IMR-90 (cell line): ENCODE measurements at regions not wholly inside any gene's neighbourhood (a gene's known extent, or its start where the extent isn't known, plus 50 kb on each side); places are given as distances from the start of the nearest gene placed in this dataset.

Experiments
- ATAC-seq: fragments of 200-7000 bp; cut with Tn5 transposase; 2 replicates; pipeline ENCODE4 v1.9.1; 2020; ENCODE audit warnings: low read depth, mild to moderate bottlenecking, moderate library complexity
- BruUV-seq: library from RNA; stranded (reverse); fragments of 400-500 nt; replicated peaks from 2 replicates; lab custom pipeline; 2021; lab: Mats Ljungman, UMichigan
- CTCF ChIA-PET: fragments of 300-600 bp; formaldehyde crosslinking; extraction: SDS; loops from one replicate; lab custom pipeline; 2021; ENCODE audit warnings: antibody characterized with exemption; lab: Yijun Ruan, JAX
- POLR2A ChIA-PET: fragments of 300-600 bp; sonication (Branson Sonifier 250); formaldehyde crosslinking; loops from one replicate; lab custom pipeline; 2022; ENCODE audit warnings: antibody characterized with exemption; ENCODE audit not compliant: unreplicated experiment; lab: Charles Lee
- DNase-seq: peaks from one replicate; pipeline ENCODE4 v3.0.0; 2013
- H2AFZ ChIP-seq: replicated peaks from 2 replicates; pipeline ENCODE3; 2013; ENCODE audit warnings: low read length, mild to moderate bottlenecking; ENCODE audit not compliant: poor library complexity
- H2AK5ac ChIP-seq: 2 replicates; pipeline ENCODE4 v1.6.1; 2013; ENCODE audit warnings: low read depth, low read length, inconsistent platforms
- H2AK9ac ChIP-seq: replicated peaks from 2 replicates; pipeline ENCODE3; 2013; ENCODE audit warnings: mild to moderate bottlenecking, low read depth, low read length, moderate library complexity; ENCODE audit not compliant: poor library complexity
- H2BK120ac ChIP-seq: 2 replicates; pipeline ENCODE4 v1.6.1; 2013; ENCODE audit warnings: low read depth, low read length, inconsistent platforms
- H2BK15ac ChIP-seq: 3 replicates; pipeline ENCODE4 v1.6.1; 2013; ENCODE audit warnings: low read depth, low read length, inconsistent platforms
- H2BK20ac ChIP-seq: 2 replicates; pipeline ENCODE4 v1.6.1; 2013; ENCODE audit warnings: low read depth, mild to moderate bottlenecking, inconsistent platforms, low read length, moderate library complexity
- H2BK5ac ChIP-seq: 2 replicates; pipeline ENCODE4 v1.6.1; 2013; ENCODE audit warnings: mild to moderate bottlenecking, low read depth, low read length, inconsistent platforms; ENCODE audit not compliant: poor library complexity, severe bottlenecking
- H3K14ac ChIP-seq: replicated peaks from 2 replicates; pipeline ENCODE4 v1.6.1; 2013; ENCODE audit warnings: low read depth, low read length, inconsistent platforms
- H3K18ac ChIP-seq: 2 replicates; pipeline ENCODE4 v1.6.1; 2013; ENCODE audit warnings: low read depth, low read length, control low read depth
- H3K23ac ChIP-seq: 2 replicates; pipeline ENCODE4 v1.6.1; 2013; ENCODE audit warnings: low read depth, low read length, inconsistent platforms
- H3K27ac ChIP-seq: 2 replicates; pipeline ENCODE4 v1.5.1; 2013; ENCODE audit warnings: mild to moderate bottlenecking, control low read depth, low read length; ENCODE audit not compliant: insufficient read depth
- H3K27me3 ChIP-seq: 2 replicates; pipeline ENCODE4 v1.6.1; 2013; ENCODE audit warnings: low read length; ENCODE audit not compliant: control insufficient read depth, insufficient read depth
- H3K36me3 ChIP-seq: 2 replicates; pipeline ENCODE4 v1.6.1; 2013; ENCODE audit warnings: low read length, mixed read lengths; ENCODE audit not compliant: control insufficient read depth, insufficient read depth
- H3K4ac ChIP-seq: 2 replicates; pipeline ENCODE4 v1.6.1; 2013; ENCODE audit warnings: low read depth, low read length, inconsistent platforms
- H3K4me1 ChIP-seq: 2 replicates; pipeline ENCODE4 v1.6.1; 2013; ENCODE audit warnings: low read length, mixed read lengths; ENCODE audit not compliant: control insufficient read depth, insufficient read depth
- H3K4me2 ChIP-seq: 2 replicates; pipeline ENCODE4 v1.6.1; 2013; ENCODE audit warnings: low read depth, mild to moderate bottlenecking, control low read depth, low read length, moderate library complexity
- H3K4me3 ChIP-seq: 2 replicates; pipeline ENCODE4 v1.5.1; 2013; ENCODE audit warnings: low read depth, mild to moderate bottlenecking, control low read depth, low read length, moderate library complexity; ENCODE audit not compliant: insufficient read depth
- H3K56ac ChIP-seq: 2 replicates; pipeline ENCODE4 v1.6.1; 2013; ENCODE audit warnings: low read length, inconsistent platforms; ENCODE audit not compliant: insufficient read depth; ENCODE audit errors: extremely low read depth
- H3K79me1 ChIP-seq, 2 experiments: 2 replicates each; pipeline ENCODE4 v1.6.1; 2013; ENCODE audit warnings: low read length in 2 of 2, inconsistent platforms in 1 of 2, low read depth in 1 of 2
- H3K9ac ChIP-seq: 2 replicates; pipeline ENCODE4 v1.6.1; 2013; ENCODE audit warnings: low read depth, low read length, control low read depth
- H3K9me1 ChIP-seq: 2 replicates; pipeline ENCODE4 v1.6.1; 2013; ENCODE audit warnings: low read length, inconsistent platforms; ENCODE audit not compliant: insufficient read depth
- H3K9me3 ChIP-seq: 2 replicates; pipeline ENCODE4 v1.6.1; 2013; ENCODE audit warnings: low read length; ENCODE audit not compliant: control insufficient read depth, insufficient read depth
- H4K20me1 ChIP-seq: 2 replicates; pipeline ENCODE4 v1.6.1; 2013; ENCODE audit warnings: low read length, inconsistent platforms; ENCODE audit not compliant: insufficient read depth
- H4K5ac ChIP-seq: 2 replicates; pipeline ENCODE4 v1.6.1; 2013; ENCODE audit warnings: mild to moderate bottlenecking, low read depth, low read length, control low read depth
- H4K8ac ChIP-seq, 2 experiments: 2 replicates each; pipeline ENCODE4 v1.6.1; 2013; ENCODE audit warnings: low read depth in 2 of 2, low read length in 2 of 2, control low read depth in 1 of 2, inconsistent platforms in 1 of 2
- H4K91ac ChIP-seq: 2 replicates; pipeline ENCODE4 v1.6.1; 2013; ENCODE audit warnings: low read depth, low read length, inconsistent platforms; ENCODE audit not compliant: insufficient read depth
- BHLHE40 ChIP-seq: fragments of 150-350 bp; IDR thresholded peaks from 2 replicates; pipeline ENCODE4 v1.6.1; 2016; ENCODE audit warnings: mild to moderate bottlenecking, low read depth, low read length
- CEBPB ChIP-seq: IDR thresholded peaks from 2 replicates; pipeline ENCODE4 v1.6.1; 2012; ENCODE audit warnings: low read depth, low read length, improper control_type of control experiment
- CHD1 ChIP-seq: IDR thresholded peaks from 2 replicates; pipeline ENCODE4 v1.6.1; 2012; ENCODE audit warnings: low read depth, low read length, improper control_type of control experiment
- FOS ChIP-seq: fragments of 150-350 bp; IDR thresholded peaks from 2 replicates; pipeline ENCODE4 v1.6.1; 2016; ENCODE audit warnings: low read depth, low read length
- MAFK ChIP-seq: IDR thresholded peaks from 2 replicates; pipeline ENCODE4 v1.6.1; 2012; ENCODE audit warnings: low read depth, low read length, improper control_type of control experiment
- MAZ ChIP-seq: IDR thresholded peaks from 2 replicates; pipeline ENCODE4 v1.6.1; 2012; ENCODE audit warnings: low read depth, mild to moderate bottlenecking, low read length, improper control_type of control experiment, moderate library complexity, borderline replicate concordance
- MXI1 ChIP-seq: IDR thresholded peaks from 2 replicates; pipeline ENCODE4 v1.6.1; 2012; ENCODE audit warnings: low read depth, mild to moderate bottlenecking, low read length, moderate library complexity, borderline replicate concordance
- NFE2L2 ChIP-seq: fragments of 150-350 bp; IDR thresholded peaks from 2 replicates; pipeline ENCODE4 v1.6.1; 2016; ENCODE audit warnings: low read depth, mild to moderate bottlenecking, low read length
- POLR2A ChIP-seq: IDR thresholded peaks from 2 replicates; pipeline ENCODE4 v1.6.1; 2012; ENCODE audit warnings: mild to moderate bottlenecking, low read depth, low read length
- RAD21 ChIP-seq: IDR thresholded peaks from 2 replicates; pipeline ENCODE4 v1.6.1; 2012; ENCODE audit warnings: low read length, improper control_type of control experiment
- RCOR1 ChIP-seq: IDR thresholded peaks from 2 replicates; pipeline ENCODE4 v1.6.1; 2012; ENCODE audit warnings: mild to moderate bottlenecking, low read length, improper control_type of control experiment; ENCODE audit not compliant: insufficient replicate concordance
- RFX5 ChIP-seq: IDR thresholded peaks from 2 replicates; pipeline ENCODE4 v1.8.0; 2012; ENCODE audit warnings: low read depth, mild to moderate bottlenecking, low read length, moderate library complexity
- SMC3 ChIP-seq: fragments of 150-350 bp; IDR thresholded peaks from 2 replicates; pipeline ENCODE4 v1.6.1; 2016; ENCODE audit warnings: low read depth, mild to moderate bottlenecking, antibody characterized with exemption, low read length, moderate library complexity
- USF2 ChIP-seq: fragments of 150-350 bp; IDR thresholded peaks from 2 replicates; pipeline ENCODE4 v1.6.1; 2017; ENCODE audit warnings: mild to moderate bottlenecking, antibody characterized with exemption, low read length, low read depth
- WGBS, 2 experiments: methylation state at CpG; one replicate each; pipeline versions ENCODE4 v1.1.5 to v1.1.7; 2013; ENCODE audit warnings: missing lambda C conversion rate in 2 of 2; ENCODE audit not compliant: insufficient read length in 1 of 2; ENCODE audit errors: extremely low coverage in 2 of 2; 5-methylcytosine and 5-hydroxymethylcytosine counted together
- dilution Hi-C: fragments of 300-500 bp; cut with HindIII; formaldehyde crosslinking; loops from one replicate; pipeline ENCODE4 v1.14.3; 2018; ENCODE audit warnings: low sequenced_read_pairs; ENCODE audit not compliant: unreplicated experiment
- in situ Hi-C: fragments of 300-500 bp; cut with MboI; formaldehyde crosslinking; loops from 3 replicates; pipeline ENCODE4 v1.14.3; 2019; ENCODE audit warnings: low sequenced_read_pairs, inconsistent platforms, mixed read lengths
- intact Hi-C: fragments of 100-400 bp; cut with micrococcal nuclease; formaldehyde crosslinking; loops from 2 replicates; pipeline ENCODE4 v1.10.0; 2022
- TF ChIP-seq, protein P1 (sequence below): conservative IDR thresholded peaks from 2 replicates; pipeline ENCODE4 v1.5.1; 2012; ENCODE audit warnings: mild to moderate bottlenecking, low read depth, low read length, improper control_type of control experiment
- TF ChIP-seq, protein P2 (sequence below): fragments of 150-350 bp; IDR thresholded peaks from 2 replicates; pipeline ENCODE4 v1.6.1; 2016; ENCODE audit warnings: low read depth, mild to moderate bottlenecking, low read length, moderate library complexity, borderline replicate concordance

DNA sequence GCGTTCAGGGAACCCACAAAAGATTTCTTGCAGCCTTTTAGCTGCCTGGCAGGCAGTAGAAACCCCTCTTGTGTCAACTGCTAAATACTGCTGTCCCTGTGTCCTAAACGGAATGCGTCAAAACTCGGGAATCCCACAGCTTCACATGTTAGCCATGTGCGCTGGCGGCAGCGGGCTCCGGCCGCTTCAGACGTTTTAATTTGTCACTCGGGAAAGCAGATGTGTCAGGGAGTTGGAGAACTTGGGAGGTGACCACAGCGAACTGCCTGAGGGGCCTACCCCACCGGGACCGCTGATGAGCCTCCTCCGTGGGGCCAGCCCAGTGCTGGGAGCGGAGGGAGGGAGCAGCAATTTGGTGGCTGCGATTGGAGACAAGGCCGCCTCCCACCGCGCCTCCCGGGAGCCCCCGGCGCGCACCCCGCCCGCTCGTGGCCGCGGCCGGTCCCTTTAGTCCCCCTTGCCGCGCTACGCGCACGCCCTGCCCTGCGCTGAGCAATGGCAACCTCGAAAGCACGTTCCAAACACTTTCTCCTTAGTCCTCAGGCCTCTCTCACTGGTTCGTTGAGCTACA lies 146.1 kb upstream of the SATB2 start:
- intact Hi-C loops (no loop called here), in situ Hi-C loops (no loop called here), dilution Hi-C loops (no loop called here)
- Histone ChIP-seq H4K91ac (no peak overlapping the region), H3K79me1 (no peaks in the 10 kb centered on the region), H3K27ac (no peak overlapping the region), H3K9me3 (no peaks in the 10 kb centered on the region), H3K9ac (no peak overlapping the region), H2BK120ac (no peak overlapping the region), H4K8ac (no peak overlapping the region), H3K4me1 (no peaks in the 10 kb centered on the region), H4K20me1 (no peaks in the 10 kb centered on the region), H3K14ac (no peak overlapping the region), H3K27me3 (peaks cover 11% of the 10 kb centered on the region), H3K4me3 (no peak overlapping the region), H2AFZ (peak overlapping the region; percentile 26), H3K4ac (no peak overlapping the region), H3K9me1 (no peaks in the 10 kb centered on the region), H2AK5ac (no peak overlapping the region), H3K4me2 (no peak overlapping the region; the same call in 1 of the 2 replicates), H3K36me3 (no peaks in the 10 kb centered on the region), H2BK5ac (no peak overlapping the region), H3K56ac (no peak overlapping the region), H4K5ac (no peak overlapping the region), H2BK20ac (no peak overlapping the region), H3K18ac (no peak overlapping the region), H2AK9ac (no peak overlapping the region), H3K23ac (no peak overlapping the region), H2BK15ac (no peak overlapping the region)
- CTCF ChIA-PET = no interaction called here
- DNase-seq = no peak
- no peak for ATAC-seq
- no TSS peak for BruUV-seq
- POLR2A ChIA-PET = no interaction called here
- 17% methylated on average over 10 of the region's 39 CpGs; no CpG with 5 or more reads in 1 of the 2 experiments for WGBS, 2 experiments
- TF ChIP-seq RCOR1 (no peak), SMC3 (no peak), CEBPB (no peak), MXI1 (no peak), CHD1 (no peak), MAFK (no peak), FOS (no peak), MAZ (no peak), RFX5 (no peak), USF2 (no peak), BHLHE40 (no peak), NFE2L2 (no peak), POLR2A (no peak), RAD21 (no peak)
- TF ChIP-seq, protein P1, sequence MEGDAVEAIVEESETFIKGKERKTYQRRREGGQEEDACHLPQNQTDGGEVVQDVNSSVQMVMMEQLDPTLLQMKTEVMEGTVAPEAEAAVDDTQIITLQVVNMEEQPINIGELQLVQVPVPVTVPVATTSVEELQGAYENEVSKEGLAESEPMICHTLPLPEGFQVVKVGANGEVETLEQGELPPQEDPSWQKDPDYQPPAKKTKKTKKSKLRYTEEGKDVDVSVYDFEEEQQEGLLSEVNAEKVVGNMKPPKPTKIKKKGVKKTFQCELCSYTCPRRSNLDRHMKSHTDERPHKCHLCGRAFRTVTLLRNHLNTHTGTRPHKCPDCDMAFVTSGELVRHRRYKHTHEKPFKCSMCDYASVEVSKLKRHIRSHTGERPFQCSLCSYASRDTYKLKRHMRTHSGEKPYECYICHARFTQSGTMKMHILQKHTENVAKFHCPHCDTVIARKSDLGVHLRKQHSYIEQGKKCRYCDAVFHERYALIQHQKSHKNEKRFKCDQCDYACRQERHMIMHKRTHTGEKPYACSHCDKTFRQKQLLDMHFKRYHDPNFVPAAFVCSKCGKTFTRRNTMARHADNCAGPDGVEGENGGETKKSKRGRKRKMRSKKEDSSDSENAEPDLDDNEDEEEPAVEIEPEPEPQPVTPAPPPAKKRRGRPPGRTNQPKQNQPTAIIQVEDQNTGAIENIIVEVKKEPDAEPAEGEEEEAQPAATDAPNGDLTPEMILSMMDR = no peak
- TF ChIP-seq, protein P2, sequence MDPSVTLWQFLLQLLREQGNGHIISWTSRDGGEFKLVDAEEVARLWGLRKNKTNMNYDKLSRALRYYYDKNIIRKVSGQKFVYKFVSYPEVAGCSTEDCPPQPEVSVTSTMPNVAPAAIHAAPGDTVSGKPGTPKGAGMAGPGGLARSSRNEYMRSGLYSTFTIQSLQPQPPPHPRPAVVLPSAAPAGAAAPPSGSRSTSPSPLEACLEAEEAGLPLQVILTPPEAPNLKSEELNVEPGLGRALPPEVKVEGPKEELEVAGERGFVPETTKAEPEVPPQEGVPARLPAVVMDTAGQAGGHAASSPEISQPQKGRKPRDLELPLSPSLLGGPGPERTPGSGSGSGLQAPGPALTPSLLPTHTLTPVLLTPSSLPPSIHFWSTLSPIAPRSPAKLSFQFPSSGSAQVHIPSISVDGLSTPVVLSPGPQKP = no peak
